H1 (cell line): ENCODE measurements at regions not wholly inside any gene's neighbourhood (a gene's known extent, or its start where the extent isn't known, plus 50 kb on each side); places are given as distances from the start of the nearest gene placed in this dataset.
"Not testable (repeated sequence)": the region's sequence is repeated elsewhere in the genome, so short reads cannot be mapped to it uniquely, and the experiment has no call there.

Experiments
- CTCF ChIA-PET: fragments of 300-600 bp; sonication (Branson Sonifier 250); formaldehyde crosslinking; loops from one replicate; lab custom pipeline; 2021; ENCODE audit not compliant: partially characterized antibody; lab: Charles Lee
- POLR2A ChIA-PET: fragments of 300-600 bp; sonication (Branson Sonifier 250); formaldehyde crosslinking; loops from one replicate; lab custom pipeline; 2021; ENCODE audit warnings: inconsistent platforms; ENCODE audit not compliant: partially characterized antibody; lab: Charles Lee
- DNase-seq, 2 experiments: peaks; one replicate each; pipeline versions ENCODE4 v3.0.0 to v3.0.0-alpha.2; 2010 to 2022; ENCODE audit warnings: low spot score in 2 of 2, low read depth in 1 of 2, mixed read lengths in 1 of 2
- FAIRE-seq: peaks from 2 replicates; lab custom pipeline; 2011; peaks lifted over from hg19 to GRCh38; lab: Jason Lieb, UNC
- H2AFZ ChIP-seq: 2 replicates; pipeline ENCODE4 v1.8.1; 2012; ENCODE audit warnings: low read length, inconsistent platforms
- H2AK5ac ChIP-seq: 2 replicates; pipeline ENCODE4 v1.6.1; 2013; ENCODE audit warnings: low read depth, low read length
- H2BK120ac ChIP-seq: replicated peaks from 2 replicates; pipeline ENCODE3; 2013; ENCODE audit warnings: low read depth, low read length, inconsistent platforms
- H2BK12ac ChIP-seq: 2 replicates; pipeline ENCODE4 v1.6.1; 2013; ENCODE audit warnings: low read depth, low read length
- H2BK15ac ChIP-seq: 2 replicates; pipeline ENCODE4 v1.6.1; 2013; ENCODE audit warnings: low read length
- H2BK20ac ChIP-seq: 2 replicates; pipeline ENCODE4 v1.6.1; 2013; ENCODE audit warnings: low read length
- H2BK5ac ChIP-seq: 2 replicates; pipeline ENCODE4 v1.6.1; 2013; ENCODE audit warnings: low read depth, low read length
- H3K14ac ChIP-seq: 2 replicates; pipeline ENCODE4 v1.6.1; 2013; ENCODE audit warnings: inconsistent platforms; ENCODE audit not compliant: insufficient read length
- H3K18ac ChIP-seq: 2 replicates; pipeline ENCODE4 v1.6.1; 2013; ENCODE audit warnings: low read length; ENCODE audit errors: extremely low read depth
- H3K23ac ChIP-seq: 2 replicates; pipeline ENCODE4 v1.6.1; 2013; ENCODE audit warnings: inconsistent platforms; ENCODE audit not compliant: insufficient read length
- H3K23me2 ChIP-seq: 2 replicates; pipeline ENCODE4 v1.6.1; 2013; ENCODE audit warnings: low read depth, low read length
- H3K27ac ChIP-seq: 2 replicates; pipeline ENCODE4 v1.6.1; 2011; ENCODE audit warnings: low read depth, low read length, inconsistent platforms
- H3K27me3 ChIP-seq, 4 experiments: replicated peaks in 1 of 4; 1 replicate in 1 of 4; 2 replicates in 3 of 4; pipeline versions ENCODE4 v1.6.1 to v1.8.1; 2011 to 2013; ENCODE audit warnings: low read length in 3 of 4, mild to moderate bottlenecking in 3 of 4, inconsistent platforms in 2 of 4, mixed read lengths in 2 of 4, moderate library complexity in 1 of 4; ENCODE audit not compliant: control insufficient read depth in 3 of 4, insufficient read depth in 3 of 4; ENCODE audit errors: extremely low read depth in 1 of 4
- H3K36me3 ChIP-seq, 4 experiments: 2 replicates each; pipeline versions ENCODE4 v1.6.1 to v1.8.1; 2011 to 2013; ENCODE audit warnings: mild to moderate bottlenecking in 4 of 4, low read length in 3 of 4, moderate library complexity in 2 of 4, control low read depth in 1 of 4, inconsistent platforms in 1 of 4; ENCODE audit not compliant: insufficient read depth in 4 of 4, control insufficient read depth in 2 of 4
- H3K4ac ChIP-seq: replicated peaks from 2 replicates; pipeline ENCODE3; 2013; ENCODE audit warnings: low read length, low read depth, mixed read lengths, inconsistent platforms; ENCODE audit not compliant: insufficient read length
- H3K4me1 ChIP-seq, 4 experiments: replicated peaks in 1 of 4; 1 replicate in 1 of 4; 2 replicates in 3 of 4; pipeline versions ENCODE4 v1.6.1 to v1.8.1; 2011 to 2013; ENCODE audit warnings: low read length in 3 of 4, inconsistent platforms in 2 of 4, mixed read lengths in 1 of 4; ENCODE audit not compliant: insufficient read depth in 4 of 4, control insufficient read depth in 3 of 4
- H3K4me2 ChIP-seq, 2 experiments: 2 replicates each; pipeline versions ENCODE4 v1.6.1 to v1.8.1; 2011 to 2013; ENCODE audit warnings: low read depth in 2 of 2, low read length in 2 of 2, control low read depth in 1 of 2, inconsistent platforms in 1 of 2, mild to moderate bottlenecking in 1 of 2; ENCODE audit not compliant: insufficient read depth in 1 of 2
- H3K4me3 ChIP-seq, 4 experiments: fragments of 200-600, 300-600 bp in 1 of 4; sonication (generic), shearing (Covaris generic), sonication (Bioruptor Twin) in 1 of 4; 2 replicates each; pipeline versions ENCODE4 v1.5.1 to v1.8.1; 2011 to 2016; ENCODE audit warnings: low read length in 4 of 4, low read depth in 3 of 4, control low read depth in 2 of 4, inconsistent platforms in 2 of 4, mild to moderate bottlenecking in 2 of 4, mixed read lengths in 1 of 4, moderate library complexity in 1 of 4; ENCODE audit not compliant: insufficient read depth in 2 of 4; ENCODE audit errors: extremely low read depth in 1 of 4
- H3K56ac ChIP-seq: replicated peaks from 2 replicates; pipeline ENCODE3; 2013; ENCODE audit warnings: low read depth, mild to moderate bottlenecking, mixed read lengths, low read length, inconsistent platforms; ENCODE audit not compliant: insufficient read length
- H3K79me1 ChIP-seq: 2 replicates; pipeline ENCODE4 v1.6.1; 2013; ENCODE audit warnings: low read depth, low read length, control low read depth
- H3K79me2 ChIP-seq, 2 experiments: 2 replicates each; pipeline versions ENCODE4 v1.6.1 to v1.8.1; 2012 to 2013; ENCODE audit warnings: low read length in 2 of 2, mild to moderate bottlenecking in 2 of 2, inconsistent platforms in 1 of 2; ENCODE audit not compliant: insufficient read depth in 2 of 2, control insufficient read depth in 1 of 2
- H3K9ac ChIP-seq, 4 experiments: replicated peaks in 1 of 4; 1 replicate in 1 of 4; 2 replicates in 3 of 4; pipeline versions ENCODE4 v1.6.1 to v1.8.1; 2011 to 2013; ENCODE audit warnings: low read depth in 3 of 4, low read length in 3 of 4, control low read depth in 2 of 4, mild to moderate bottlenecking in 2 of 4, moderate library complexity in 2 of 4, inconsistent platforms in 1 of 4; ENCODE audit errors: extremely low read depth in 1 of 4
- H3K9me3 ChIP-seq, 2 experiments: 2 replicates each; pipeline versions ENCODE4 v1.6.1 to v1.8.1; 2012 to 2013; ENCODE audit warnings: mild to moderate bottlenecking in 2 of 2, moderate library complexity in 2 of 2, control low read depth in 1 of 2, inconsistent platforms in 1 of 2, low read depth in 1 of 2, low read length in 1 of 2, mixed read lengths in 1 of 2; ENCODE audit not compliant: insufficient read depth in 2 of 2
- H4K20me1 ChIP-seq, 2 experiments: replicated peaks in 1 of 2; 2 replicates each; pipeline versions ENCODE3 to v1.8.1; 2011 to 2013; ENCODE audit warnings: inconsistent platforms in 2 of 2, low read length in 2 of 2, mild to moderate bottlenecking in 1 of 2; ENCODE audit not compliant: insufficient read depth in 2 of 2, control insufficient read depth in 1 of 2
- H4K5ac ChIP-seq: 2 replicates; pipeline ENCODE4 v1.6.1; 2013; ENCODE audit warnings: low read length, low read depth, mixed read lengths, inconsistent platforms; ENCODE audit not compliant: insufficient read length
- H4K8ac ChIP-seq: 2 replicates; pipeline ENCODE4 v1.8.0; 2013; ENCODE audit warnings: mild to moderate bottlenecking, moderate library complexity, low read length, inconsistent platforms; ENCODE audit not compliant: insufficient read depth; ENCODE audit errors: extremely low read depth
- H4K91ac ChIP-seq: replicated peaks from 2 replicates; pipeline ENCODE3; 2013; ENCODE audit warnings: low read length, mixed read lengths, inconsistent platforms; ENCODE audit not compliant: insufficient read length
- WGBS, 2 experiments: shearing (Covaris generic) in 1 of 2; methylation state at CpG; one replicate each; pipeline versions ENCODE4 v1.1.6 to v1.1.7; 2013 to 2015; ENCODE audit warnings: low lambda C conversion rate in 2 of 2, mixed read lengths in 2 of 2, inconsistent platforms in 1 of 2, low coverage in 1 of 2, missing lambda C conversion rate in 1 of 2; ENCODE audit not compliant: insufficient replicate concordance in 2 of 2, insufficient coverage in 1 of 2, insufficient read length in 1 of 2; ENCODE audit errors: extremely low coverage in 1 of 2, missing lambda C conversion rate in 1 of 2; 5-methylcytosine and 5-hydroxymethylcytosine counted together

GRCh38 chr17:20651736-20652135 lies 72.2 kb downstream of the CDRT15L2 start:
- H3K4me1 ChIP-seq, H3K56ac ChIP-seq: not testable (repeated sequence)
- 71% methylated on average over 1 of the region's 2 CpGs; no CpG with 5 or more reads in 1 of the 2 experiments for WGBS, 2 experiments

GRCh38 chr17:20653391-20653790 lies 73.9 kb downstream of the CDRT15L2 start:
- H3K23me2 ChIP-seq, H2BK20ac ChIP-seq, H4K5ac ChIP-seq, H4K8ac ChIP-seq, H3K4me2 ChIP-seq, H2BK15ac ChIP-seq, FAIRE-seq, H3K56ac ChIP-seq, H3K4ac ChIP-seq, H2AFZ ChIP-seq, H3K27me3 ChIP-seq, DNase-seq, H3K9me3 ChIP-seq, H2BK120ac ChIP-seq, H3K18ac ChIP-seq, H3K9ac ChIP-seq, H4K20me1 ChIP-seq, H3K79me2 ChIP-seq, POLR2A ChIA-PET, H3K4me1 ChIP-seq, H3K27ac ChIP-seq, H2AK5ac ChIP-seq, H3K23ac ChIP-seq, H3K14ac ChIP-seq, H3K4me3 ChIP-seq, CTCF ChIA-PET, H3K36me3 ChIP-seq, H3K79me1 ChIP-seq, H4K91ac ChIP-seq, H2BK12ac ChIP-seq, H2BK5ac ChIP-seq: not testable (repeated sequence)
- 88% methylated on average over 2 of the region's 5 CpGs; no CpG with 5 or more reads in 1 of the 2 experiments for WGBS, 2 experiments

More at GRCh38 chr17:20651736-20652135, 72.2 kb downstream of the CDRT15L2 start:
- H3K9me3 ChIP-seq, H4K5ac ChIP-seq, H4K91ac ChIP-seq, H2AFZ ChIP-seq, H2BK5ac ChIP-seq, H3K79me1 ChIP-seq, H3K23me2 ChIP-seq, CTCF ChIA-PET, H4K20me1 ChIP-seq, POLR2A ChIA-PET, H3K4me3 ChIP-seq, H3K14ac ChIP-seq, H3K9ac ChIP-seq, H3K27me3 ChIP-seq, H3K27ac ChIP-seq, DNase-seq, H2BK120ac ChIP-seq, H3K23ac ChIP-seq, H3K36me3 ChIP-seq, H3K4me2 ChIP-seq, H2AK5ac ChIP-seq, H3K4ac ChIP-seq, H2BK12ac ChIP-seq, H3K79me2 ChIP-seq, FAIRE-seq, H4K8ac ChIP-seq, H2BK20ac ChIP-seq, H3K18ac ChIP-seq, H2BK15ac ChIP-seq: not testable (repeated sequence)
